ENCODE measurements at regions not wholly inside any gene's neighbourhood (a gene's known extent, or its start where the extent isn't known, plus 50 kb on each side); places are given as distances from the start of the nearest gene placed in this dataset.

GRCh38 chrX:7286168-7286837, 138.3 kb upstream of the PUDP start:
- intact Hi-C loops (cut with micrococcal nuclease) (no loop called here), dilution Hi-C loops (cut with MboI; ENCODE audit: extremely low pct_ligation_motif_present, low sequenced_read_pairs) (no loop called here)
- Histone ChIP-seq H3K79me2 (ENCODE audit: control insufficient read depth, insufficient read depth, low read length) (no peaks in the 10 kb centered on the region), H3K4me3 (replicated peaks in 1 of 3; ENCODE audit: insufficient read depth in 1 of 3, low read depth in 1 of 3, low read length in 3 of 3) (no peak overlapping the region), H3K4me2 (ENCODE audit: insufficient read depth, low read length) (no peak overlapping the region), H3K9me3 (replicated peaks; ENCODE audit: control insufficient read depth, insufficient read depth, low read length) (no peaks in the 10 kb centered on the region), H3K9me1 (replicated peaks; ENCODE audit: control insufficient read depth, extremely low read depth, insufficient read depth, low read length) (no peaks in the 10 kb centered on the region), H3K27me3 (ENCODE audit: control insufficient read depth in 2 of 2, insufficient read depth in 2 of 2, low read length in 2 of 2) (no peaks in the 10 kb centered on the region), H3K9ac (replicated peaks; ENCODE audit: extremely low read depth, insufficient read depth, low read length) (no peak overlapping the region), H3K4me1 (ENCODE audit: control insufficient read depth, extremely low read depth, insufficient read depth, low read length) (no peaks in the 10 kb centered on the region), H3K36me3 (ENCODE audit: control insufficient read depth in 2 of 2, extremely low read depth in 1 of 2, insufficient read depth in 2 of 2, low read length in 2 of 2) (no peaks in the 10 kb centered on the region), H2AFZ (ENCODE audit: low read depth, low read length) (no peak overlapping the region), H3K27ac (ENCODE audit: insufficient read depth, low read depth, low read length) (no peak overlapping the region), H4K20me1 (replicated peaks; ENCODE audit: control insufficient read depth, extremely low read depth, insufficient read depth, low read length) (no peaks in the 10 kb centered on the region)
- ChIA-PET POLR2A (no interaction called here), CTCF (no interaction called here)
- FAIRE-seq (no peak), DNase-seq (ENCODE audit: low read depth, low spot score) (no peak)
- TF ChIP-seq FOS (IDR thresholded peaks at IDR 0.05; ENCODE audit: borderline replicate concordance, insufficient read depth, low read length) (no peak), GATA2 (IDR thresholded peaks at IDR 0.05; ENCODE audit: insufficient read depth, insufficient read length, low read depth, low read length) (no peak), JUN (IDR thresholded peaks at IDR 0.05; ENCODE audit: borderline replicate concordance, insufficient read depth, insufficient read length, low read depth) (no peak), POLR2A (IDR thresholded peaks at IDR 0.05; ENCODE audit: low read depth, low read length) (no peak), POLR2AphosphoS5 (IDR thresholded peaks at IDR 0.05; ENCODE audit: insufficient read depth, low read depth, low read length) (no peak), MYC (IDR thresholded peaks at IDR 0.05; ENCODE audit: low read depth, low read length) (no peak), EZH2 (IDR thresholded peaks at IDR 0.05; ENCODE audit: borderline replicate concordance, low read depth, low read length, severe bottlenecking) (no peak), MAX (IDR thresholded peaks at IDR 0.05; ENCODE audit: insufficient read depth, insufficient read length) (no peak), CTCF (IDR thresholded peaks at IDR 0.05; ENCODE audit: extremely low read depth in 1 of 2, insufficient read depth in 1 of 2, low read depth in 1 of 2, low read length in 2 of 2) (no peak)
- BruUV-seq (replicated peaks) = no TSS peak
